H9 (cell line): ENCODE measurements at regions not wholly inside any gene's neighbourhood (a gene's known extent, or its start where the extent isn't known, plus 50 kb on each side); places are given as distances from the start of the nearest gene placed in this dataset.

Experiments
- DNase-seq: peaks from one replicate; pipeline ENCODE4 v3.0.0-alpha.2; 2017
- H2AFZ ChIP-seq: one replicate; pipeline ENCODE4 v1.6.1; 2013; ENCODE audit warnings: mild to moderate bottlenecking, low read length, control low read depth, moderate library complexity
- H2AK5ac ChIP-seq: 2 replicates; pipeline ENCODE4 v1.6.1; 2013; ENCODE audit warnings: low read length, control low read depth, mixed read lengths; ENCODE audit not compliant: insufficient read length
- H2BK120ac ChIP-seq: one replicate; pipeline ENCODE4 v1.6.1; 2013; ENCODE audit warnings: low read depth, mild to moderate bottlenecking, low read length, control low read depth, inconsistent platforms; ENCODE audit not compliant: poor library complexity, severe bottlenecking
- H2BK12ac ChIP-seq: 2 replicates; pipeline ENCODE4 v1.6.1; 2013; ENCODE audit warnings: low read length, control low read depth, mixed read lengths, low read depth; ENCODE audit not compliant: insufficient read length
- H2BK15ac ChIP-seq: 2 replicates; pipeline ENCODE4 v1.6.1; 2013; ENCODE audit warnings: low read depth, low read length, control low read depth
- H2BK20ac ChIP-seq: one replicate; pipeline ENCODE4 v1.6.1; 2013; ENCODE audit warnings: low read depth, mild to moderate bottlenecking, low read length, control low read depth, inconsistent platforms; ENCODE audit not compliant: poor library complexity, severe bottlenecking
- H2BK5ac ChIP-seq: 2 replicates; pipeline ENCODE4 v1.6.1; 2013; ENCODE audit warnings: low read length, control low read depth, mixed read lengths; ENCODE audit not compliant: insufficient read length
- H3K14ac ChIP-seq: 2 replicates; pipeline ENCODE4 v1.6.1; 2013; ENCODE audit warnings: low read length, control low read depth; ENCODE audit not compliant: insufficient read depth
- H3K18ac ChIP-seq: 2 replicates; pipeline ENCODE4 v1.6.1; 2013; ENCODE audit warnings: low read depth, mild to moderate bottlenecking, mixed read lengths, low read length, control low read depth; ENCODE audit not compliant: insufficient read length
- H3K23ac ChIP-seq: 2 replicates; pipeline ENCODE4 v1.6.1; 2013; ENCODE audit warnings: low read length, control low read depth, mixed read lengths, low read depth; ENCODE audit not compliant: insufficient read length
- H3K23me2 ChIP-seq: 2 replicates; pipeline ENCODE4 v1.6.1; 2013; ENCODE audit warnings: low read depth, mild to moderate bottlenecking, mixed read lengths, low read length, control low read depth; ENCODE audit not compliant: insufficient read length, poor library complexity, severe bottlenecking
- H3K27ac ChIP-seq: 2 replicates; pipeline ENCODE4 v1.5.1; 2013; ENCODE audit warnings: low read length, control low read depth, mixed read lengths, low read depth; ENCODE audit not compliant: insufficient read length
- H3K27me3 ChIP-seq: 2 replicates; pipeline ENCODE4 v1.6.1; 2013; ENCODE audit warnings: low read length, control low read depth, inconsistent platforms; ENCODE audit not compliant: insufficient read depth
- H3K4ac ChIP-seq: 2 replicates; pipeline ENCODE4 v1.6.1; 2013; ENCODE audit warnings: low read depth, mild to moderate bottlenecking, control low read depth, inconsistent platforms, low read length, moderate library complexity
- H3K4me1 ChIP-seq: 2 replicates; pipeline ENCODE4 v1.6.1; 2013; ENCODE audit warnings: low read length, control low read depth, inconsistent platforms; ENCODE audit not compliant: insufficient read depth
- H3K4me2 ChIP-seq: 2 replicates; pipeline ENCODE4 v1.6.1; 2013; ENCODE audit warnings: low read length, control low read depth, mixed read lengths; ENCODE audit not compliant: insufficient read length, insufficient read depth
- H3K56ac ChIP-seq: 2 replicates; pipeline ENCODE4 v1.6.1; 2013; ENCODE audit warnings: low read depth, mild to moderate bottlenecking, mixed read lengths, low read length, control low read depth; ENCODE audit not compliant: insufficient read length
- H3K79me1 ChIP-seq: 2 replicates; pipeline ENCODE4 v1.6.1; 2013; ENCODE audit warnings: low read depth, mild to moderate bottlenecking, moderate library complexity, low read length, control low read depth, inconsistent platforms; ENCODE audit not compliant: insufficient read depth, poor library complexity, severe bottlenecking
- H3K79me2 ChIP-seq: 2 replicates; pipeline ENCODE4 v1.6.1; 2013; ENCODE audit warnings: low read length, control low read depth, inconsistent platforms; ENCODE audit not compliant: insufficient read depth
- H3K9ac ChIP-seq: 2 replicates; pipeline ENCODE4 v1.6.1; 2013; ENCODE audit warnings: low read length, control low read depth, mixed read lengths; ENCODE audit not compliant: insufficient read length; ENCODE audit errors: extremely low read depth
- H3K9me3 ChIP-seq: one replicate; pipeline ENCODE4 v1.6.1; 2013; ENCODE audit warnings: low read depth, low read length, inconsistent platforms; ENCODE audit not compliant: control insufficient read depth
- H3T11ph ChIP-seq: one replicate; pipeline ENCODE4 v1.6.1; 2013; ENCODE audit warnings: mild to moderate bottlenecking, low read length, control low read depth, inconsistent platforms
- H4K20me1 ChIP-seq: one replicate; pipeline ENCODE4 v1.6.1; 2013; ENCODE audit not compliant: control insufficient read depth, insufficient read length, insufficient read depth
- H4K5ac ChIP-seq: 2 replicates; pipeline ENCODE4 v1.6.1; 2013; ENCODE audit warnings: low read depth, mild to moderate bottlenecking, mixed read lengths, low read length, control low read depth; ENCODE audit not compliant: insufficient read length
- H4K8ac ChIP-seq: replicated peaks from 2 replicates; pipeline ENCODE4 v1.6.1; 2013; ENCODE audit warnings: low read length, control low read depth, mixed read lengths, low read depth; ENCODE audit not compliant: insufficient read length
- H4K91ac ChIP-seq: 2 replicates; pipeline ENCODE4 v1.6.1; 2013; ENCODE audit warnings: low read depth, mild to moderate bottlenecking, moderate library complexity, mixed read lengths, low read length, control low read depth; ENCODE audit not compliant: insufficient read length
- H3K27ac Mint-ChIP-seq, 3 experiments: 2 replicates in 2 of 3; 3 replicates in 1 of 3; pipeline ENCODE4 v1.8.0; 2020 to 2021; ENCODE audit warnings: mixed read lengths in 3 of 3, mild to moderate bottlenecking in 1 of 3, moderate library complexity in 1 of 3
- H3K27me3 Mint-ChIP-seq: 2 replicates; pipeline ENCODE4 v1.8.0; 2021; ENCODE audit warnings: low read depth, mild to moderate bottlenecking, moderate library complexity, mixed read lengths
- H3K36me3 Mint-ChIP-seq, 3 experiments: 2 replicates in 2 of 3; 3 replicates in 1 of 3; pipeline ENCODE4 v1.8.0; 2020 to 2021; ENCODE audit warnings: low read depth in 3 of 3, mixed read lengths in 3 of 3; ENCODE audit not compliant: insufficient read depth in 1 of 3
- H3K4me1 Mint-ChIP-seq, 2 experiments: 2 replicates each; pipeline ENCODE4 v1.8.0; 2020; ENCODE audit warnings: mixed read lengths in 2 of 2
- H3K4me3 Mint-ChIP-seq, 2 experiments: 2 replicates in 1 of 2; 3 replicates in 1 of 2; pipeline ENCODE4 v1.8.0; 2020 to 2021; ENCODE audit warnings: mild to moderate bottlenecking in 2 of 2, mixed read lengths in 2 of 2, moderate library complexity in 1 of 2
- H3K9me3 Mint-ChIP-seq, 2 experiments: 2 replicates in 1 of 2; 3 replicates in 1 of 2; pipeline ENCODE4 v1.8.0; 2020; ENCODE audit warnings: mild to moderate bottlenecking in 2 of 2, mixed read lengths in 2 of 2, moderate library complexity in 1 of 2
- CTCF ChIP-seq: fragments of 200-600 bp; sonication (generic); conservative IDR thresholded peaks from 3 replicates; pipeline ENCODE4 v1.8.0; 2021; ENCODE audit warnings: antibody characterized with exemption, mild to moderate bottlenecking
- WGBS: extraction: QIAGEN DNeasy Blood & Tissue Kit; methylation state at CpG from one replicate; pipeline ENCODE4 v1.1.7; 2013; ENCODE audit warnings: missing lambda C conversion rate, low lambda C conversion rate, mixed read lengths; ENCODE audit not compliant: insufficient read length; ENCODE audit errors: extremely low coverage; 5-methylcytosine and 5-hydroxymethylcytosine counted together

- peaks cover 6% of the 10 kb centered on the region for H3K27me3 Mint-ChIP-seq
- Histone ChIP-seq H2BK15ac (no peak overlapping the region), H2AK5ac (no peak overlapping the region), H4K91ac (no peak overlapping the region), H2BK5ac (no peak overlapping the region), H3K23ac (no peak overlapping the region), H4K5ac (no peak overlapping the region), H2AFZ (no peak overlapping the region), H3K23me2 (no peaks in the 10 kb centered on the region), H3K18ac (no peak overlapping the region), H3K27ac (no peak overlapping the region), H3K4me2 (no peak overlapping the region), H3K9me3 (no peaks in the 10 kb centered on the region), H3K9ac (no peak overlapping the region), H4K20me1 (no peaks in the 10 kb centered on the region), H3K4ac (no peak overlapping the region), H3K14ac (no peak overlapping the region), H3T11ph (no peak overlapping the region), H3K27me3 (no peaks in the 10 kb centered on the region), H2BK120ac (no peak overlapping the region), H2BK12ac (no peak overlapping the region), H3K79me1 (no peaks in the 10 kb centered on the region), H3K4me1 (peaks cover 3% of the 10 kb centered on the region; the same call in 1 of the 2 replicates), H2BK20ac (no peak overlapping the region), H3K56ac (no peak overlapping the region), H4K8ac (no peak overlapping the region), H3K79me2 (no peaks in the 10 kb centered on the region)
- WGBS, result no CpG with 5 or more reads among the region's 15 CpGs
- DNase-seq, result no peak
- H3K4me1 Mint-ChIP-seq, result peaks cover 69 to 76% of the 10 kb centered on the region in 2 experiments
- no peak overlapping the region for H3K4me3 Mint-ChIP-seq
- H3K27ac Mint-ChIP-seq, result peak overlapping the region in 1 of 3 experiments; percentile 85; a peak in 2 of 7 replicates
- H3K36me3 Mint-ChIP-seq, result peaks cover 3 to 11% (median 3%) of the 10 kb centered on the region in 3 experiments; a peak in 5 of 7 replicates
- no peak for TF ChIP-seq CTCF
- H3K9me3 Mint-ChIP-seq, result peaks cover 8 to 10% of the 10 kb centered on the region in 2 experiments
Measured at GRCh38 chr18:8942909-8943545, 159.5 kb upstream of the NDUFV2 start.
